Endothelial cell of umbilical vein (primary cell): ENCODE measurements at regions not wholly inside any gene's neighbourhood (a gene's known extent, or its start where the extent isn't known, plus 50 kb on each side); places are given as distances from the start of the nearest gene placed in this dataset.

ENCODE experiments used
- EZH2 ChIP-seq: IDR thresholded peaks from 2 replicates; pipeline ENCODE4 v1.6.1; 2012; ENCODE audit warnings: borderline replicate concordance, low read depth, mild to moderate bottlenecking, moderate library complexity, low read length, inconsistent platforms; ENCODE audit not compliant: severe bottlenecking
- TF ChIP-seq, protein P1 (sequence below), 2 donors: IDR thresholded peaks; 1 replicate in 1 of 2; 2 replicates in 1 of 2; pipeline ENCODE4 v1.5.1; 2011; ENCODE audit warnings: low read length in 2 of 2, mild to moderate bottlenecking in 2 of 2, moderate library complexity in 2 of 2, control low read depth in 1 of 2, inconsistent platforms in 1 of 2, low read depth in 1 of 2; ENCODE audit not compliant: insufficient read depth in 1 of 2; ENCODE audit errors: extremely low read depth in 1 of 2

DNA sequence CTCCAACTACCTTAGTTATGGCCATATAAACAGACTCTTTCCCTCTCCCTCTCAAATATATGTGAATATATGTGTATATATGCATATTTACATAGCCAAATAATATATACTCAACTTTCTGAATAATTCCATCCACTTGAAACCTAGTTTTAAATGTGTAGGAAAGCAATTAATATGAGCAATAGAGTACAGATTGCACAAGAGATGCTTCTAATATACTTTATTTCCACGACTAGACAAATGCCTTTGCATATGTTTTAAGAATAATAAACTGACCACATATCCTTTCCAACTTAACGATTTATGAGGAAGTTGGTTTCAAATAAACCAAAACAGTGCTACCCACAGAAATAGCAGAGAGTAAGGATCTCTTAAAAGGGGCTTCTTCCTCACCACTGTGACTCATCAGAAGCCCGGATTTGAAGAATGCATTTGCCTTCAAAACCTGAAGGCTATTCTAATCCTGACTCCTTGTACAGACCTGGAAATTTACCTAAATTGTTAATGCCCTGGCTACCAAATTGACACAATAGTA is 266.3 kb downstream of the AHR start:
- TF ChIP-seq, protein P1, sequence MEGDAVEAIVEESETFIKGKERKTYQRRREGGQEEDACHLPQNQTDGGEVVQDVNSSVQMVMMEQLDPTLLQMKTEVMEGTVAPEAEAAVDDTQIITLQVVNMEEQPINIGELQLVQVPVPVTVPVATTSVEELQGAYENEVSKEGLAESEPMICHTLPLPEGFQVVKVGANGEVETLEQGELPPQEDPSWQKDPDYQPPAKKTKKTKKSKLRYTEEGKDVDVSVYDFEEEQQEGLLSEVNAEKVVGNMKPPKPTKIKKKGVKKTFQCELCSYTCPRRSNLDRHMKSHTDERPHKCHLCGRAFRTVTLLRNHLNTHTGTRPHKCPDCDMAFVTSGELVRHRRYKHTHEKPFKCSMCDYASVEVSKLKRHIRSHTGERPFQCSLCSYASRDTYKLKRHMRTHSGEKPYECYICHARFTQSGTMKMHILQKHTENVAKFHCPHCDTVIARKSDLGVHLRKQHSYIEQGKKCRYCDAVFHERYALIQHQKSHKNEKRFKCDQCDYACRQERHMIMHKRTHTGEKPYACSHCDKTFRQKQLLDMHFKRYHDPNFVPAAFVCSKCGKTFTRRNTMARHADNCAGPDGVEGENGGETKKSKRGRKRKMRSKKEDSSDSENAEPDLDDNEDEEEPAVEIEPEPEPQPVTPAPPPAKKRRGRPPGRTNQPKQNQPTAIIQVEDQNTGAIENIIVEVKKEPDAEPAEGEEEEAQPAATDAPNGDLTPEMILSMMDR (IDR thresholded peaks at IDR 0.05; ENCODE audit: extremely low read depth in 1 of 2, insufficient read depth in 1 of 2, low read depth in 1 of 2, low read length in 2 of 2) = no peak
- no peak for TF ChIP-seq EZH2
